ENCODE measurements at regions not wholly inside any gene's neighbourhood (a gene's known extent, or its start where the extent isn't known, plus 50 kb on each side); places are given as distances from the start of the nearest gene placed in this dataset.

DNA sequence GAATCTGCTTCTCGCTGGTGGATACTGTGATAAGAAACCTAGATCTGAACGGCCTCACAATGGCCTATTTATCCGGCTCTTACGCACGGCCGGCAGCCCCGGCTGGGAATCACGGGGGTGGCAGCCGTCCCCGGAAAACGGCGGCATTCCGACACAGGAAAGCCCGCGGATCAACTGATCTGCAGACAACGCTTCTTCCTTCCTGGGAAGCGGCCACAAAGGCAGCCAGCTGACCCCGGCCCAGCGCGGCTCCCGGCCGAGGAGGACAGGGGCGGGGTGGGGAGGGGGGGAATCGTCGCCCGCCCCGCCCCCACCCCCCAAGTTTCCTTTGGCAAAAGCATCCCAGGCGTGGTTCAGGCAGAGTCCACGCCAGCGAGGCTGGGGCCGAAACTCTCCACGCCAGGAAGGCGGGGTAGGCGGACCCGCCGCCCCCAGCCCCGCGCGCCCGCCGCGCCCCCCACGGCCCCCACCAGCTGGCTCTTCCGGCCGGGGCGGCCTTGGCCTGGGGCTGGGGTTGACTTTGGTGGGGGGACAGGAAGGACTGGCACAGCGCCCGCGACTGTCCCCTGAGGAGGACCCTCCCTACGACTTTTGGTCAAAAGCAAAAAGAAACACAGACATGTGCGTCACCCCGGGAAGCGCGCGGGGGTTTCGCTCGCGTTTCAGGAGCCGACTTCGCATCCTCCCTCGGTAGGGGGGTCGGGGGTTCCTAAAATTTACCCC is 247.7 kb upstream of the ANKRD55 start:
- TF ChIP-seq, protein P1, sequence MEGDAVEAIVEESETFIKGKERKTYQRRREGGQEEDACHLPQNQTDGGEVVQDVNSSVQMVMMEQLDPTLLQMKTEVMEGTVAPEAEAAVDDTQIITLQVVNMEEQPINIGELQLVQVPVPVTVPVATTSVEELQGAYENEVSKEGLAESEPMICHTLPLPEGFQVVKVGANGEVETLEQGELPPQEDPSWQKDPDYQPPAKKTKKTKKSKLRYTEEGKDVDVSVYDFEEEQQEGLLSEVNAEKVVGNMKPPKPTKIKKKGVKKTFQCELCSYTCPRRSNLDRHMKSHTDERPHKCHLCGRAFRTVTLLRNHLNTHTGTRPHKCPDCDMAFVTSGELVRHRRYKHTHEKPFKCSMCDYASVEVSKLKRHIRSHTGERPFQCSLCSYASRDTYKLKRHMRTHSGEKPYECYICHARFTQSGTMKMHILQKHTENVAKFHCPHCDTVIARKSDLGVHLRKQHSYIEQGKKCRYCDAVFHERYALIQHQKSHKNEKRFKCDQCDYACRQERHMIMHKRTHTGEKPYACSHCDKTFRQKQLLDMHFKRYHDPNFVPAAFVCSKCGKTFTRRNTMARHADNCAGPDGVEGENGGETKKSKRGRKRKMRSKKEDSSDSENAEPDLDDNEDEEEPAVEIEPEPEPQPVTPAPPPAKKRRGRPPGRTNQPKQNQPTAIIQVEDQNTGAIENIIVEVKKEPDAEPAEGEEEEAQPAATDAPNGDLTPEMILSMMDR (IDR thresholded peaks at IDR 0.05): no peak
- TF ChIP-seq POLR2A (IDR thresholded peaks at IDR 0.05): no peak

All from right lobe of liver (tissue), 4 donors.